ENCODE measurements at regions not wholly inside any gene's neighbourhood (a gene's known extent, or its start where the extent isn't known, plus 50 kb on each side); places are given as distances from the start of the nearest gene placed in this dataset.

GRCh38 chr6:104321301-104321700, 538.4 kb downstream of the HACE1 start:
- DNase-seq (ENCODE audit: low spot score) = no peak

- no peak for DNase-seq (ENCODE audit: low spot score)
These were observed 538.8 kb downstream of the HACE1 start for GRCh38 chr6:104320896-104321295.

- DNase-seq (ENCODE audit: low spot score) = no peak
These were observed 546.9 kb downstream of the HACE1 start for GRCh38 chr6:104312851-104313250.

GRCh38 chr6:104306211-104306610, 553.5 kb downstream of the HACE1 start:
- no peak for DNase-seq (ENCODE audit: low spot score)

GRCh38 chr6:104305206-104305605, 554.5 kb downstream of the HACE1 start:
- no peak for DNase-seq (ENCODE audit: low spot score)

GRCh38 chr6:104301951-104302350, 557.8 kb downstream of the HACE1 start:
- no peak for DNase-seq (ENCODE audit: low spot score)

- no peak for DNase-seq (ENCODE audit: low spot score)
These were observed 573.1 kb downstream of the HACE1 start for GRCh38 chr6:104286641-104287040.

GRCh38 chr6:104284872-104285271, 574.8 kb downstream of the HACE1 start:
- no peak for DNase-seq (ENCODE audit: low spot score)

GRCh38 chr6:104282581-104282980, 577.1 kb downstream of the HACE1 start:
- DNase-seq (ENCODE audit: low spot score) = no peak

GRCh38 chr6:104281370-104281769, 578.3 kb downstream of the HACE1 start:
- no peak for DNase-seq (ENCODE audit: low spot score)

GRCh38 chr6:104268389-104268788, 591.3 kb downstream of the HACE1 start:
- DNase-seq (ENCODE audit: low spot score) = no peak

GRCh38 chr6:104266922-104267321, 592.8 kb downstream of the HACE1 start:
- DNase-seq (ENCODE audit: low spot score) = no peak

GRCh38 chr6:104256646-104257045, 603.1 kb downstream of the HACE1 start:
- no peak for DNase-seq (ENCODE audit: low spot score)

GRCh38 chr6:104253236-104253635, 606.5 kb downstream of the HACE1 start:
- DNase-seq (ENCODE audit: low spot score) = no peak

GRCh38 chr6:104252276-104252675, 607.4 kb downstream of the HACE1 start:
- DNase-seq (ENCODE audit: low spot score) = no peak

- no peak for DNase-seq (ENCODE audit: low spot score)
These were observed 608.1 kb downstream of the HACE1 start for GRCh38 chr6:104251651-104252050.

GRCh38 chr6:104240865-104241264, 618.9 kb downstream of the HACE1 start:
- DNase-seq (ENCODE audit: low spot score) = no peak

GRCh38 chr6:104239971-104240370, 619.7 kb downstream of the HACE1 start:
- no peak for DNase-seq (ENCODE audit: low spot score)

GRCh38 chr6:104229057-104229456, 630.7 kb downstream of the HACE1 start:
- no peak for DNase-seq (ENCODE audit: low spot score)

- DNase-seq (ENCODE audit: low spot score) = no peak
These were observed 632.2 kb downstream of the HACE1 start for GRCh38 chr6:104227508-104227907.

- no peak for DNase-seq (ENCODE audit: low spot score)
These were observed 632.8 kb downstream of the HACE1 start for GRCh38 chr6:104226790-104227446.

- DNase-seq (ENCODE audit: low spot score) = peak; percentile 5
These were observed 641.6 kb downstream of the HACE1 start for GRCh38 chr6:104218116-104218515.

GRCh38 chr6:104214901-104215300, 644.8 kb downstream of the HACE1 start:
- no peak for DNase-seq (ENCODE audit: low spot score)

GRCh38 chr6:104212977-104213668, 646.6 kb downstream of the HACE1 start:
- DNase-seq (ENCODE audit: low spot score) = no peak
